GM21576 (cell line): ENCODE measurements at regions not wholly inside any gene's neighbourhood (a gene's known extent, or its start where the extent isn't known, plus 50 kb on each side); places are given as distances from the start of the nearest gene placed in this dataset.

ENCODE experiments used
- ATAC-seq: cut with Tn5 transposase; IDR thresholded peaks from one replicate; pipeline ENCODE4 v1.9.1; 2021; ENCODE audit warnings: mild to moderate bottlenecking, moderate library complexity; ENCODE audit not compliant: unreplicated experiment

GRCh38 chr3:67828486-67829010 is 174.1 kb upstream of the SUCLG2 start:
- no peak for ATAC-seq

DNA sequence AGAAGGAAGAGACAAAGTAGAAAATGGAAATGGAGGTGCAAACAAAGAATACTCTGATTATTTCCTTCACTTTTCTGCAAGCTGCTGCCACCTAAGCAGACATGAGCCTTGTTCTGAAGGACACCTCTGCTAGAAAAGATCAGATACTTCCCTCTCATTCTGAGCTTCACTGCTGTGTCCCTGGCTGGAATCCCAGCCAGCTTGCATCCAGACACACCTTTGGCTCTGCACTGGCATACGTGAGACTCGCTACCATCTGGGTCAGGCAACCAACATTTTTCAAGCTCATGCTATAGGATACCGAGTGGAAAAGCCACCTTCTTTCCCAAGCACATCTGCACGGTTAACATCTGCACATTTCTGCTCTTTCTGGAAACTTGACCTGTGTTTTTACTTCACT is 166.7 kb upstream of the SUCLG2 start:
- ATAC-seq = no peak

DNA sequence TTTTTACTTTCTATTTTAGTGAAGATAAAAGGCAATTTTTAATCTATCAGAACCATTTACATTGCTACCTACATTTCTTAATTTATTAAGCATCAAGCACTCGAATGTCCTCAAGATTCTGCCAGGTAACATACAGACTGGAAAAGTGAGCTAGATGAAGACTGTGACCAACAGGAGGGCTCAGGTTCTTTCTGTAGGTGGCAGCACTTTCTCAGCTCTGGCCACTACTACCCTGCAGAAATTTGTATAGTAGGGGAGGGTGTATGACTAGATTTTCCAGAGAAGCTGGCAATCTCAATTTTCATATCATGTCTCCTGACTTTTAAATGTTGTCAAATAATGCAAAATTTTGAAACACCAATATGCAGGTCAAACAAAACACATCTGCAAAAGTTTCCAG is 165.0 kb upstream of the SUCLG2 start:
- no peak for ATAC-seq

GRCh38 chr3:67809370-67809935 is 155.0 kb upstream of the SUCLG2 start:
- ATAC-seq = no peak

DNA sequence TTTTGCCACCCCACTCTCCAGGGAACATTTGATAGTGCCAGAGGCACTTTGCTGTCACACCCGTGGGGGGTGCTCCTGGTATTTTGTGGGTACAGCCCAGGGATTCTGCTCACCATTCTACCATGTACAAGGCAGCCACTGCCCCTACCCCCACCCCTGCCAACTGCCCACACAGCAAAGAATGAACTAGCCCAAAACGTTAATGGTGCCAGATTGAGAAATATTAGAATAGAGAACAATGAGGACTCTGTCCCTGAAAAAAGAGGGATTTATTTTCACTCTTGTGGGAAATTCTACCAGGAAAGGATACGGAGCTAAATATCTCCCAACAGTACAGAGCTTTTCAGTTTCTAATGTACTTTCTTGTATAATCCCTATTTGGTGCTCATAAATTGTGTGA is 154.5 kb upstream of the SUCLG2 start:
- no peak for ATAC-seq

GRCh38 chr3:67804578-67804977 is 150.2 kb upstream of the SUCLG2 start:
- ATAC-seq = no peak

DNA sequence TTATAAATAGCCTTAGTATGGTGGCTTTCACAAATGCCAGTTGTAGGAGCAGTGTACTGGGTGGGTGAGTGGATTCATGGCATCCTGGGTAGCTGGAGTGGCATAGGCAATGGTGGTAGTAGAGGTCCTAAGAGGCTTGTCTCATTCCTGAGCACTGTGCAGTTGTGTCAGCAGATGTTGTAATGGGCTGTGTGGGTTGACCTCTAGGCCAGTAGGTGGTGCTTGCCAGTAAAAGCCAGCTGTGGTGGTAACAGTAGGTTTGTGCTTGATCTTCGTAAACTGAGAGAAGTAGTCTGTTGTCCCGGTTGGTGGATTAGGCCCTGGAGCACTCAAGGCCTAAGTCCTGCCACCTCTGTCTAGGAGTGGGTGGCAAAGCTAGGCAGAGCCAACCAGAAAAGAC is 149.7 kb upstream of the SUCLG2 start:
- ATAC-seq = no peak

- no peak for ATAC-seq
These were observed 144.0 kb upstream of the SUCLG2 start for GRCh38 chr3:67798412-67798811.

- no peak for ATAC-seq
These were observed 137.2 kb upstream of the SUCLG2 start for GRCh38 chr3:67791620-67792019.

DNA sequence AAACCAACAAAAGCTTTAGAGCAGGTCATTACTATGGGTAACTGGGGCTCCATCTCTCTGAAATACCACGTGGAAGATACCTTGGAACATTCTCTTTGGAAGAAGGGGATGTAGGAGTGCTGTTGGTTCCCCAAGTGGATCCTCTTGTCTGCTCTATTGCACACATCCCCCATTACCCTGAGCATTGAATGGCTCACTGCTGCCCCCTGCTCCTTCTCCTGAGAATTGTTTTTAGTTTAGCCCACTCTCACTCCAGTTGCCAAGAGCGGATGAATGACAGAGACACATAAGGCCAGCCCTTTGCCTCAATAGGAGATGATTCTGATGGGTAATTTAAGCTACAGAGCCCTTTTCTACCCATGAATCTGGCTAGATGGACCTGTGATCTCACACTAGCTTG is 135.6 kb upstream of the SUCLG2 start:
- ATAC-seq = peak; percentile 88

GRCh38 chr3:67788396-67788795 is 134.0 kb upstream of the SUCLG2 start:
- ATAC-seq = no peak

GRCh38 chr3:67783281-67784250 is 129.2 kb upstream of the SUCLG2 start:
- ATAC-seq = no peak

DNA sequence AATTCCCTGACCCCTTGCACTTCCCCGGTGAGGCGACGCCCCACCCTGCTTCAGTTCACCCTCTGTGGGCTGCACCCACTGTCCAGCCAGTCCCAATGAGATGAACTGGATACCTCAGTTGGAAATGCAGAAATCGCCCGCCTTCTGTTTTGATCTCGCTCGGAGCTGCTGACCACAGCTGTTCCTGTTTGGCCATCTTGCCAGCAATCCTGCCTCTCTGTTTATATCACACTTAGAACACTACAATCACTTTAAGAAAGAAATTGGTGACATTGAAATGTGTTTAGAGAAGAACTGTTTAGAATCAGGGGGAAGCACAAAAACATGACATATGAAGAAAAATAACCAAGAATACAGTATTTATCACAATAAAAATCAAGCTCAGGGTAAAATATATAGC is 127.5 kb upstream of the SUCLG2 start:
- no peak for ATAC-seq

DNA sequence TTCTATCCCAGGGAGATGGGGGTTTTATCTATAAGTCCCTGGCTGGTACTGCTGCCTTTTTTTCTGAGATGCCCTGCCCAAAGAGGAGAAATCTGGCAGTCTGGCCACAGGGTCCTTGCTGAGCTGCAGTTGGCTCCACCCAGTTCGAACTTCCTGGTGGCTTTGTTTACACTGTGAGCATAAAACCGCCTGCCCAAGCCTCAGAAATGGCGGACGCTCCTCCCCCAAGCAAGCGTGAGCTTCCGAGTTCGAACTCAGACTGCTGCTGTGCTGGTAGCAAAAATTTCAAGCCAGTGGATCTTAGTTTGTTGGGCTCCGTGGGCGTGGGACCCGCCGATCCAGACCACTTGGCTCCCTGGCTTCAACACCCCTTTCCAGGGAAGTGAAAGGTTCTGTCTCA is 126.8 kb upstream of the SUCLG2 start:
- no peak for ATAC-seq

- ATAC-seq = no peak
These were observed 120.3 kb upstream of the SUCLG2 start for GRCh38 chr3:67774676-67775075.

DNA sequence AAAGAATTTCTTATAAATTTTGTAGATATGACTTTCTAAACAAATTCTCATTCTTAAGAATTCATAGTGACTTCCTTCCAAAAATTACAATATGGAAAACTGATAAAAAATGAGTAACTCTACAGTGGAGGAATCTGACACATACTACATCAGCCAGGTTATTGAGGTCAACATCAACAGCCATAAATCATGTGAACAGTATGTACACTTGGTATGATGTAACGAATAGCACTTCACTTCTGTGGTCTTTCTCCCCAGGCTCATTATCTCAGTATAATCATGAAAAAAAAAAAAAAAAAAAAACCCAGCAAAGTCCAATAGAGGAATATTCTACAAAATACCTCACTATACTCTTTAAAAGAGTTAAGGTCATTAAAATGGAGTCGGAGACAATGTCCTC is 111.2 kb upstream of the SUCLG2 start:
- no peak for ATAC-seq

DNA sequence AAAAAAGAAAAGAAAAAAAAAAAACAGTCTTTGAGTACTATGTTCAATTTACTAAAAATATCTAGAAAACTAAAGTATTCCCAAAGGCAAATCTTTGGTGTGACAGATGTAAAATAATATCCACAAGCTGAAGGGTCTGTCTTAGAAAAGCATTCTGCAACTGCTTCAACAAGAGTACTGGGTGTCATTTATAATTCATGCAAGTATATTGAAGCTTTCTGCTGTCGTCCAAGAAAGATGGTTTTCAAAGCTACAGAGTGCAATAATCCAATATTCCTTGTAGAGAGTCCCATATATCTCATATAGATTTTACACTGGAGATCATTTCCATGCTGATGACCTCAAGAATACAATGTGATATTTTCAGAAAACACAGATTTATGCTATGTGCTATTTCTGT is 90.9 kb upstream of the SUCLG2 start:
- ATAC-seq = no peak

DNA sequence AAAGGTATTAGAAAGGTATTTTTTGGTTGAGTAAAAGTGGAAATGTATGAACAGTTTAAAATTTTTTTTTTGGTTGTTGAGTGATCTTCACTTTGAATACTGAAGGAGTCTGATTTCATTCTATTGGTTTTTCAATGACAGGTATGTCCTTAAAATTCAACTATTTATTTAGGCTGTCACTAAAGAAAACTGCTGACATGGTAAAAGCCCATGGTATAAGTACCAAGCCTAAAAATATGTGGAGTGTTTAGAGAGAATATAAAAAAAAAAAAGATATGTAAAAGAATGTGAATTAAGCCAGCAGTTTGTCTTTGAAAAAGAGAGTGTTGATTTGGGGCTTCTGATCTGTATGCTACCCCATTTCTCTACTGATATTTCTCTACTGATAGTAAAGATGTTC is 90.3 kb upstream of the SUCLG2 start:
- ATAC-seq = no peak

DNA sequence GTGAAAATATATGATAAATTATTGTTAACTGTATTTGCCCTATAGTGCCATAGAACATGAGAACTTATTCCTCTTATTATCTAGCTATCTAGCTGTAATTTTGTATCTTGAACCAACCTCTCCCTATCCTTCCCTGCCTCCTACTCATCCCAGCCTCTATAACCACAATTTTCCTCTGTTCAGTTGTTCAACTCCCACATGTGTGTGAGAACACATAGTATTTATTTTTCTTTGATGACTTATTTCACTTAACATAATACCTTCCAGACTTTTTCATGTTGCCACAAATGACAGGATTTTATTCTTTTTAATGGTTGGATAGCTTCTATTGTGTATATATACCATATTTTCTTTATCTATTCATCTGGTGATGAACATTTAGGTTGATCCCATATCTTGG is 85.4 kb upstream of the SUCLG2 start:
- no peak for ATAC-seq

DNA sequence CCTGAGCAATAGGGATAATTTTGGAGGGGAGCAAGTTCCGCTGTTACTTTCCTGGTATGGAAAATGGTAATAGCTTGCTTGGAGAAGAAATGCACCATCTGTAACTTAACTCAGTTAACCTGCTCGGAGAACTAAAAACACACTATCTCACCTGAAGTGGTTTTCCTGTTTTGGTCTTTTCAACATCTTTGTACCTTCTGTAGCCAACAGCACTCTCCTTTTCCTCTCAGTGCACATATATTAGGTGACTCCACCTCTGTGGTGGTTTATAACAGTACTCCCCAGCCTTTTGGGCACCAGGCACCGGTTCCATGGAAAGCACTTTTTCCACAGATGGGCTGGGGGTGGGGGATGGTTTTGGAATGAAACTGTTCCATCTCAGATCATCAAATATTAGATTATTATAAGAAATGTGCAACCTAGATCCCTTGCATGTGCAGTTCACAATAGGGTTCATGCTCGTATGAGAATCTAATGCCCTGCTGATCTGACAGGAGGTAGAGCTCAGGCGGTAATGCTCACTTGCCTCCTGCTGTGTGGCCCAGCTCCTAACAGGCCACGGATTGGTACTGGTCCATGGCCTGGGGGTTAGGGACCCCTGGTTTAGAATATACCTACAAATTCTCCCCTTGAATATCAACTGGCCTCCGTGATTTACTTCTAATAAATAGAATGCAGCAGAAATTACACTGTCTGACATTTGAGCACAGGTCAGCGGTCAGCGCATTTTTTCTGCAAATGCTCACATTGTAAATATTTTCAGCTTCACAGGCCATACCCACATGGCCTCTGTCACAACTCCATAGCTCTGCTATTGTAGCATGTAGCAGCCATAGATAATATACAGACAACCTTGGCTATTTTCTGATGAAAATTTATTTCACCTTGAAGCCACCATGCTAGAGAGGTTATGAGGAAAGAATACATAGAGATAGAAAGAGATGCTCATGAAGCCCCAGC is 83.8 kb upstream of the SUCLG2 start:
- no peak for ATAC-seq

GRCh38 chr3:67737140-67737539 is 82.7 kb upstream of the SUCLG2 start:
- ATAC-seq = no peak
